HCT116 (cell line): ENCODE measurements at regions not wholly inside any gene's neighbourhood (a gene's known extent, or its start where the extent isn't known, plus 50 kb on each side); places are given as distances from the start of the nearest gene placed in this dataset.

Experiments used
- ATAC-seq: fragments of 200-7000 bp; cut with Tn5 transposase; 2 replicates; pipeline ENCODE4 v1.9.1; 2020; ENCODE audit warnings: mild to moderate bottlenecking, moderate library complexity
- BruUV-seq: library from RNA; stranded (reverse); fragments of 400-500 nt; replicated peaks from 2 replicates; lab custom pipeline; 2021; lab: Mats Ljungman, UMichigan
- CTCF ChIA-PET: fragments of 300-600 bp; sonication (Branson Sonifier 250); formaldehyde crosslinking; loops from one replicate; lab custom pipeline; 2021; ENCODE audit warnings: antibody characterized with exemption; lab: Charles Lee
- POLR2A ChIA-PET: fragments of 300-600, 350-600 bp; sonication (Branson Sonifier 250); formaldehyde crosslinking; loops from one replicate; lab custom pipeline; 2021; ENCODE audit warnings: antibody characterized with exemption; lab: Charles Lee
- RAD21 ChIA-PET, 2 experiments: fragments of 300-600 bp; sonication (Branson Sonifier 250); formaldehyde crosslinking; loops; one replicate each; lab custom pipeline; 2023; ENCODE audit warnings: low total read pairs in 2 of 2; ENCODE audit not compliant: uncharacterized antibody in 2 of 2, unreplicated experiment in 2 of 2, low non-redundant PET in 1 of 2; lab: Charles Lee
- DNase-seq: peaks from one replicate; pipeline ENCODE4 v3.0.0-alpha.2; 2010; ENCODE audit warnings: low read depth, low spot score
- H2AFZ ChIP-seq: fragments of 200-600 bp; shearing (Covaris generic), sonication (generic); 2 replicates; pipeline ENCODE4 v1.6.1; 2017; ENCODE audit warnings: low read depth, mixed run types, mixed read lengths, antibody characterized with exemption, low read length; ENCODE audit not compliant: poor library complexity, severe bottlenecking
- H3K27ac ChIP-seq: 2 replicates; pipeline ENCODE4 v1.5.1; 2012; ENCODE audit warnings: low read depth, low read length
- H3K27me3 ChIP-seq: fragments of 200-600 bp; sonication (generic); 2 replicates; pipeline ENCODE4 v1.6.1; 2016; ENCODE audit warnings: mixed run types, low read length, mixed read lengths; ENCODE audit not compliant: insufficient read depth
- H3K36me3 ChIP-seq, 2 experiments: fragments of 200-500 bp in 1 of 2; fragments of 200-600 bp in 1 of 2; sonication (Bioruptor generic) in 1 of 2; sonication (generic) in 1 of 2; 2 replicates each; pipeline versions ENCODE4 v1.5.1 to v1.6.1; 2014 to 2016; ENCODE audit warnings: low read length in 2 of 2, inconsistent platforms in 1 of 2, mixed read lengths in 1 of 2, mixed run types in 1 of 2; ENCODE audit not compliant: insufficient read depth in 2 of 2, control insufficient read depth in 1 of 2
- H3K4me1 ChIP-seq, 2 experiments: fragments of 200-600 bp in 1 of 2; sonication (generic) in 1 of 2; 2 replicates each; pipeline versions ENCODE4 v1.5.1 to v1.6.1; 2012 to 2017; ENCODE audit warnings: low read length in 2 of 2, inconsistent platforms in 1 of 2, mild to moderate bottlenecking in 1 of 2, mixed read lengths in 1 of 2, mixed run types in 1 of 2, moderate library complexity in 1 of 2; ENCODE audit not compliant: insufficient read depth in 2 of 2, control insufficient read depth in 1 of 2
- H3K4me2 ChIP-seq: fragments of 200-600 bp; sonication (generic); 2 replicates; pipeline ENCODE4 v1.6.1; 2017; ENCODE audit warnings: mixed run types, low read length, mixed read lengths
- H3K4me3 ChIP-seq, 2 experiments: fragments of 200-600 bp in 1 of 2; sonication (generic) in 1 of 2; replicated peaks in 1 of 2; 2 replicates each; pipeline ENCODE4 v1.5.1; 2011 to 2016; ENCODE audit warnings: low read length in 2 of 2, control low read depth in 1 of 2, low read depth in 1 of 2, mild to moderate bottlenecking in 1 of 2, mixed read lengths in 1 of 2, mixed run types in 1 of 2
- H3K79me2 ChIP-seq: fragments of 200-600 bp; sonication (generic); 2 replicates; pipeline ENCODE4 v1.6.1; 2017; ENCODE audit warnings: mild to moderate bottlenecking, mixed run types, low read length, moderate library complexity, mixed read lengths; ENCODE audit not compliant: insufficient read depth
- H3K9ac ChIP-seq: fragments of 200-600 bp; sonication (generic); 2 replicates; pipeline ENCODE4 v1.6.1; 2016; ENCODE audit warnings: low read length, mixed read lengths
- H3K9me2 ChIP-seq: fragments of 200-600 bp; sonication (generic), shearing (Covaris generic); 2 replicates; pipeline ENCODE4 v1.6.1; 2017; ENCODE audit warnings: mixed run types, mild to moderate bottlenecking, moderate library complexity; ENCODE audit not compliant: insufficient read depth
- H3K9me3 ChIP-seq, 2 experiments: fragments of 200-500 bp in 1 of 2; fragments of 200-600 bp in 1 of 2; sonication (Bioruptor generic) in 1 of 2; sonication (generic) in 1 of 2; 2 replicates each; pipeline ENCODE4 v1.6.1; 2014 to 2017; ENCODE audit warnings: low read length in 2 of 2, mixed read lengths in 2 of 2, inconsistent platforms in 1 of 2, low read depth in 1 of 2, mild to moderate bottlenecking in 1 of 2, mixed run types in 1 of 2, moderate library complexity in 1 of 2; ENCODE audit not compliant: control insufficient read depth in 1 of 2, insufficient read depth in 1 of 2
- H4K20me1 ChIP-seq: fragments of 200-600 bp; sonication (generic), shearing (Covaris generic); 2 replicates; pipeline ENCODE4 v1.6.1; 2017; ENCODE audit warnings: mixed run types, mild to moderate bottlenecking, moderate library complexity; ENCODE audit not compliant: insufficient read depth
- CBX3 ChIP-seq: IDR thresholded peaks from 2 replicates; pipeline ENCODE4 v1.6.1; 2012; ENCODE audit warnings: low read depth
- CEBPB ChIP-seq: IDR thresholded peaks from 2 replicates; pipeline ENCODE4 v1.6.1; 2012; ENCODE audit warnings: low read depth
- CTCF ChIP-seq, 3 experiments: fragments of 200-600 bp in 1 of 3; sonication (generic) in 1 of 3; IDR thresholded peaks in 2 of 3; conservative IDR thresholded peaks in 1 of 3; 2 replicates each; pipeline ENCODE4 v1.5.1; 2012 to 2017; ENCODE audit warnings: low read depth in 2 of 3, low read length in 2 of 3, antibody characterized with exemption in 1 of 3, borderline replicate concordance in 1 of 3, control low read depth in 1 of 3, mild to moderate bottlenecking in 1 of 3, mixed read lengths in 1 of 3, mixed run types in 1 of 3, moderate library complexity in 1 of 3; ENCODE audit not compliant: insufficient read depth in 1 of 3
- ELF1 ChIP-seq: IDR thresholded peaks from 2 replicates; pipeline ENCODE4 v1.6.1; 2012; ENCODE audit warnings: low read depth, borderline replicate concordance
- EZH2 ChIP-seq: fragments of 200-600 bp; sonication (generic); IDR thresholded peaks from 2 replicates; pipeline ENCODE4 v1.6.1; 2017; ENCODE audit warnings: antibody characterized with exemption, mixed run types
- EZH2phosphoT487 ChIP-seq: fragments of 200-600 bp; IDR thresholded peaks from 2 replicates; pipeline ENCODE4 v1.6.1; 2018; ENCODE audit warnings: antibody characterized with exemption, borderline replicate concordance
- JUND ChIP-seq: IDR thresholded peaks from 2 replicates; pipeline ENCODE4 v1.6.1; 2012
- POLR2AphosphoS5 ChIP-seq: IDR thresholded peaks from 2 replicates; pipeline ENCODE4 v1.6.1; 2011; ENCODE audit warnings: mild to moderate bottlenecking, low read depth, low read length, moderate library complexity
- RAD21 ChIP-seq: IDR thresholded peaks from 2 replicates; pipeline ENCODE4 v1.6.1; 2012; ENCODE audit warnings: low read depth, mild to moderate bottlenecking
- SRF ChIP-seq: IDR thresholded peaks from 2 replicates; pipeline ENCODE4 v1.6.1; 2012; ENCODE audit warnings: low read depth
- intact Hi-C: fragments of 100-400 bp; cut with micrococcal nuclease; formaldehyde crosslinking; loops from 2 replicates; pipeline ENCODE4 v1.10.0; 2022

GRCh38 chr2:18896125-18896764, 306.9 kb upstream of the NT5C1B start:
- Histone ChIP-seq H3K9ac (no peak overlapping the region), H3K4me2 (no peak overlapping the region), H3K4me3 (no peak overlapping the region), H4K20me1 (no peaks in the 10 kb centered on the region), H3K9me3 (no peaks in the 10 kb centered on the region), H2AFZ (no peak overlapping the region), H3K79me2 (no peaks in the 10 kb centered on the region), H3K36me3 (no peaks in the 10 kb centered on the region), H3K27me3 (0 out of 2 replicates have a peak, but pooled peaks cover 2% of the 10 kb centered on the region), H3K9me2 (no peaks in the 10 kb centered on the region), H3K27ac (no peak overlapping the region), H3K4me1 (no peaks in the 10 kb centered on the region)
- RAD21 ChIA-PET, result no interaction called here
- no peak for DNase-seq
- CTCF ChIA-PET, result no interaction called here
- BruUV-seq, result no TSS peak
- ATAC-seq, result no peak
- POLR2A ChIA-PET, result no interaction called here
- intact Hi-C loops, result no loop called here
- TF ChIP-seq JUND (no peak), SRF (no peak), EZH2phosphoT487 (no peak), EZH2 (no peak), ELF1 (no peak), CBX3 (no peak), CEBPB (no peak), POLR2AphosphoS5 (no peak), RAD21 (no peak), CTCF (IDR thresholded peaks at IDR 0.05 in 2 of 3, conservative IDR thresholded peaks at IDR 0.05 in 1 of 3; ENCODE audit: borderline replicate concordance in 1 of 3, insufficient read depth in 1 of 3, low read depth in 2 of 3, low read length in 2 of 3) (no peak)
